ENCODE measurements at regions not wholly inside any gene's neighbourhood (a gene's known extent, or its start where the extent isn't known, plus 50 kb on each side); places are given as distances from the start of the nearest gene placed in this dataset.

DNA sequence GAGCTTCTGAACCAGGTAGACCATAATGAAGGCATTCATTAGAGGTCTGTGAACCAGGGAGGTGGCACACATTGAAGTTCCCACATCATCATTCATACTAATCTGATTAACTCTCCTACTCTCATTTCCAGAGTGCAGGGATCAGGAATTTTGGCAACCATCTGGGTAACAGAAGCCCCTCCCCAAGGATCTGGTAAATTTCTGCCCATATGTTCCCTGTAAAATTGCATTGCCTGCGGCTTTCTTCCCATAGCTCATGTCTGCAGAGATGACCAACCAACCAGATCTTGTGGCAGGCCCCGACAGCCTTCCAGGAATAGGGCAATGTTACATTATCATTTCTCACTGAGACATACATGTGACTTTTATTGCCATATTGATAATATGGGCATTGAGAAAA is 111.4 kb upstream of the CHL1 start:
- no peaks in the 10 kb centered on the region for H3K4me1 Mint-ChIP-seq
- no peaks in the 10 kb centered on the region for H3K9me3 Mint-ChIP-seq
- H3K36me3 Mint-ChIP-seq (ENCODE audit: low read depth) = no peaks in the 10 kb centered on the region
- TF ChIP-seq, protein P1, sequence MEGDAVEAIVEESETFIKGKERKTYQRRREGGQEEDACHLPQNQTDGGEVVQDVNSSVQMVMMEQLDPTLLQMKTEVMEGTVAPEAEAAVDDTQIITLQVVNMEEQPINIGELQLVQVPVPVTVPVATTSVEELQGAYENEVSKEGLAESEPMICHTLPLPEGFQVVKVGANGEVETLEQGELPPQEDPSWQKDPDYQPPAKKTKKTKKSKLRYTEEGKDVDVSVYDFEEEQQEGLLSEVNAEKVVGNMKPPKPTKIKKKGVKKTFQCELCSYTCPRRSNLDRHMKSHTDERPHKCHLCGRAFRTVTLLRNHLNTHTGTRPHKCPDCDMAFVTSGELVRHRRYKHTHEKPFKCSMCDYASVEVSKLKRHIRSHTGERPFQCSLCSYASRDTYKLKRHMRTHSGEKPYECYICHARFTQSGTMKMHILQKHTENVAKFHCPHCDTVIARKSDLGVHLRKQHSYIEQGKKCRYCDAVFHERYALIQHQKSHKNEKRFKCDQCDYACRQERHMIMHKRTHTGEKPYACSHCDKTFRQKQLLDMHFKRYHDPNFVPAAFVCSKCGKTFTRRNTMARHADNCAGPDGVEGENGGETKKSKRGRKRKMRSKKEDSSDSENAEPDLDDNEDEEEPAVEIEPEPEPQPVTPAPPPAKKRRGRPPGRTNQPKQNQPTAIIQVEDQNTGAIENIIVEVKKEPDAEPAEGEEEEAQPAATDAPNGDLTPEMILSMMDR (IDR thresholded peaks at IDR 0.05; ENCODE audit: unreplicated experiment in 3 of 3) = no peak
- no peak overlapping the region for H3K4me3 Mint-ChIP-seq
- no peaks in the 10 kb centered on the region for H3K27me3 Mint-ChIP-seq (ENCODE audit: low read depth)
- no peak overlapping the region for H3K27ac Mint-ChIP-seq

DNA sequence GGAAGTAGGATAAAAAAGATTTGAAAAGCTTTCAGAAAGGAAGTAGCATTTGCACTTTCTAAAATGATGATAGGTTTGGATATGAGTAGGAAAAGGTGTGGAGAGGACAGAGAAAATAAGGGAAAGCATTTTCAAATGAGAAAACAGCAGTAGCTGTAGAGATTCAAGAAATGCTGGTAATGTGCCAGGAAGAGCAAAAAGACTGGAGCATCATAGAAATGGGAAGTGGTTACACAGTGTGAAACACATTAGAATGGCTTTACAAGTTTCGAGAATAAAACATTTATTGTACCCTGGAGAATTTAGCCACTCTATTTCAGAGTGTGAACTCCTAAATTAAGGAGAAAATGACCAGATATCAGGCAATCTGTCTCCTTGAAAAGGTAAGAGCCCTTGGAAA is 108.3 kb upstream of the CHL1 start:
- no peak overlapping the region for H3K4me3 Mint-ChIP-seq
- no peaks in the 10 kb centered on the region for H3K4me1 Mint-ChIP-seq
- no peak overlapping the region for H3K27ac Mint-ChIP-seq
- H3K27me3 Mint-ChIP-seq (ENCODE audit: low read depth) = no peaks in the 10 kb centered on the region
- no peaks in the 10 kb centered on the region for H3K9me3 Mint-ChIP-seq
- TF ChIP-seq, protein P1 (IDR thresholded peaks at IDR 0.05; ENCODE audit: unreplicated experiment in 3 of 3) = no peak
- H3K36me3 Mint-ChIP-seq (ENCODE audit: low read depth) = no peaks in the 10 kb centered on the region

DNA sequence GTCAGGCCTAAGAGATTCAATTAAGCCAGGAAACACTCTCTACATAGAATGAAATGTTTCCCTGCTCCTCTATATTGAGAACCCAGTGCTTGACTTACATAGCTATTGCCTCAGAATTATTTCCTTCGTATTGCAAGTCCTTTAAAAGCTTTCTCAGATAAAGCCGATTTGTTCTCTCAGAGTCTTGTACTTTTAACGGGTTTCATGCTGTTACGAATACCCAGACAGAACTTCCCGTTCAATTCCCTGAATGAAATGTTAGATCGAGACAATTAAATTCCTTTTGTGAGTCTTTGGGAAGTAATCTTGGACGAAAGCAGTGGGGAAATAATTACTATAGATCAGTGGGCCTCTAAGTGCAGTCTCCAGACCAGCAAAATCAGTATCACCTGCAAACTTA is 102.8 kb upstream of the CHL1 start:
- Mint-ChIP-seq H3K4me1 (peaks cover 6% of the 10 kb centered on the region), H3K27me3 (ENCODE audit: low read depth) (no peaks in the 10 kb centered on the region), H3K36me3 (ENCODE audit: low read depth) (no peaks in the 10 kb centered on the region), H3K27ac (no peak overlapping the region), H3K9me3 (no peaks in the 10 kb centered on the region), H3K4me3 (no peak overlapping the region)
- TF ChIP-seq, protein P1 (IDR thresholded peaks at IDR 0.05; ENCODE audit: unreplicated experiment in 3 of 3) = no peak

DNA sequence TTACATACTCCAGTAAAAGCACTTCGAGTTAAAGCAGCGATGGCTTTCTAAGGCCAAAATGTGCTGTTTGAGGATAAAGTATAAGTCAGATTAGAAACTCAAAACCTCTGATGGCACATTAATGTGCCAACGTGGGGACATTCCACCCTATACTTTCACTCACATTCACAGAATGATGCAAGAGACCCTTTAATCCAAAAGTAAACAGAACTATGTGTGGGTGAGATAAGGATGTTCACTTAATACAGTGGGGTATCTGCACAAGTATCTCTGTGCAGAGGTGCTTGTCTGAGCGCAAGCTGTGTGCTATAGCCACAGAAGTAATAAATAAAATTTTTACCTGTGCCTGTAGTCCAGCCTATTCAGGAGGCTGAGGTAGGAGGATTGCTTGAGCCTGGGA is 100.3 kb upstream of the CHL1 start:
- Mint-ChIP-seq H3K9me3 (no peaks in the 10 kb centered on the region), H3K4me1 (peaks cover 13% of the 10 kb centered on the region), H3K4me3 (no peak overlapping the region), H3K36me3 (ENCODE audit: low read depth) (no peaks in the 10 kb centered on the region), H3K27me3 (ENCODE audit: low read depth) (no peaks in the 10 kb centered on the region), H3K27ac (no peak overlapping the region)
- TF ChIP-seq, protein P1 (IDR thresholded peaks at IDR 0.05; ENCODE audit: unreplicated experiment in 3 of 3) = no peak

DNA sequence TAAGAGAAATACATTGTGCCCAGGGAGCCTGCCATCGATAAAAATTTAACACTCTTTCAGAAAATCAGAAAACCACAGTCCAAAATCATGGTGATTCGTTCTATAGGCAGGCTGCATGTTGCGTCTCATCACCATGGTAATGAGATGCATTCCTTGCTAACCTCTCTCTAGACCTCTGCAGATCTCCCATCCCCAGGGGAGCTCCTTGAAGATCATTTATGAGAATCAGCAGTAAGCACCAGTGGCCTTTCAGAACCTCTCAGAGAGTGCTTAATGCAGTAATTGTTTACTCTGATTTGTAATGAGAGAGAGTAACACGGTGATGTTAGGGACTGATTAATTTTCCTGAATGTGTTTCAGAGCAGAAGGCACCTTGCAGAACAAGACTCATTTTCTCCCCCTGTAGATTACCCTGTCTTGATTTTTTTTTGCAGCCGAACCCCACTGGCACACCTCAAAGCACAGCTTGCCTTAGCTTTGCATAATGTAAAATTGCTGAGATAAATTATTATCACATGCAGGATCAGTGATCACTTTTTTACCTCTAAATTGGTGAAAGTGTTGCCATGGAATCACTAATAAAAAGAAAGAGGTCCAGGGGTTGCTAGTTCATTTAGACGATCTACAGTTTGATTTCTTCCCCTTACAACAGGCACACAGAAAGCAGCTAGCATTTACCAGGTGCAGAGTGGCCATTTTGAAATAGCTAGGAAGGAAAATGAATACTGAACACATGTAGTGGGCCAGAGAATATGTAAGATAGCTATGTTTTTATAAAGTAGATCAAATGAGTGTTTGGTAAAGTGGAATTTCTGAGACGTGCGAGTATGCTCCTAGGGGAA is 98.9 kb upstream of the CHL1 start:
- Mint-ChIP-seq H3K27me3 (ENCODE audit: low read depth) (no peaks in the 10 kb centered on the region), H3K36me3 (ENCODE audit: low read depth) (no peaks in the 10 kb centered on the region)

More for the DNA sequence above, 98.9 kb upstream of the CHL1 start:
- TF ChIP-seq, protein P1 (IDR thresholded peaks at IDR 0.05; ENCODE audit: unreplicated experiment in 3 of 3) = no peak
- H3K9me3 Mint-ChIP-seq = no peaks in the 10 kb centered on the region
- H3K4me1 Mint-ChIP-seq = peaks cover 13% of the 10 kb centered on the region
- H3K27ac Mint-ChIP-seq = peak overlapping the region in 1 of 3 experiments; percentile 53
- no peak overlapping the region for H3K4me3 Mint-ChIP-seq

All from nephron (organoid).